ENCODE measurements at regions not wholly inside any gene's neighbourhood (a gene's known extent, or its start where the extent isn't known, plus 50 kb on each side); places are given as distances from the start of the nearest gene placed in this dataset.

DNA sequence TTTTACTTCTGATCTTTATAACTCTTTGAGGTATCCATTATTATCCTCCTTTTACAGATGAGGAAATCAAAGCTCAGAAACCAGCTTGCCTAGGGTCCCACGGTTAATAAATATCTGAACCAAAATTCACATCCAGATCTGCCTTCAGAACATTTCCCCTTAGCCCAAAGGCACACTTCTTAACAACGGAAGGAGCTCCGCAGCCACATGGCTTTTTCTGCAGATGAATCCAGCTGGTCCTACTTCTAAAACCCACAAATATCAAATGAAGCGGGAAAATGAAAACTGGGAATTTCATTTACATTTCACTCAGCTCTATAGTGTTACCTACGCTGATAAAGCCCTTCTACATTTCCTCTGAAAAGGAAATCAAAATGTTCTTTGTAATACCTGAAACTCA, 357.0 kb upstream of the ID2 start:
- ChIA-PET POLR2A (no interaction called here), CTCF (interaction anchor here (1.6 to 3.0 kb wide), 3 partner anchors 10 to 13 kb away, joined by 4 to 10 read pairs (median 6); no protein-coding TSS in a partner anchor)
- TF ChIP-seq, protein P1, sequence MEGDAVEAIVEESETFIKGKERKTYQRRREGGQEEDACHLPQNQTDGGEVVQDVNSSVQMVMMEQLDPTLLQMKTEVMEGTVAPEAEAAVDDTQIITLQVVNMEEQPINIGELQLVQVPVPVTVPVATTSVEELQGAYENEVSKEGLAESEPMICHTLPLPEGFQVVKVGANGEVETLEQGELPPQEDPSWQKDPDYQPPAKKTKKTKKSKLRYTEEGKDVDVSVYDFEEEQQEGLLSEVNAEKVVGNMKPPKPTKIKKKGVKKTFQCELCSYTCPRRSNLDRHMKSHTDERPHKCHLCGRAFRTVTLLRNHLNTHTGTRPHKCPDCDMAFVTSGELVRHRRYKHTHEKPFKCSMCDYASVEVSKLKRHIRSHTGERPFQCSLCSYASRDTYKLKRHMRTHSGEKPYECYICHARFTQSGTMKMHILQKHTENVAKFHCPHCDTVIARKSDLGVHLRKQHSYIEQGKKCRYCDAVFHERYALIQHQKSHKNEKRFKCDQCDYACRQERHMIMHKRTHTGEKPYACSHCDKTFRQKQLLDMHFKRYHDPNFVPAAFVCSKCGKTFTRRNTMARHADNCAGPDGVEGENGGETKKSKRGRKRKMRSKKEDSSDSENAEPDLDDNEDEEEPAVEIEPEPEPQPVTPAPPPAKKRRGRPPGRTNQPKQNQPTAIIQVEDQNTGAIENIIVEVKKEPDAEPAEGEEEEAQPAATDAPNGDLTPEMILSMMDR (IDR thresholded peaks at IDR 0.05; ENCODE audit: control extremely low read depth, extremely low read depth, low read depth, missing control alignments), result no peak
- DNase-seq (ENCODE audit: extremely low spot score), result no peak

DNA sequence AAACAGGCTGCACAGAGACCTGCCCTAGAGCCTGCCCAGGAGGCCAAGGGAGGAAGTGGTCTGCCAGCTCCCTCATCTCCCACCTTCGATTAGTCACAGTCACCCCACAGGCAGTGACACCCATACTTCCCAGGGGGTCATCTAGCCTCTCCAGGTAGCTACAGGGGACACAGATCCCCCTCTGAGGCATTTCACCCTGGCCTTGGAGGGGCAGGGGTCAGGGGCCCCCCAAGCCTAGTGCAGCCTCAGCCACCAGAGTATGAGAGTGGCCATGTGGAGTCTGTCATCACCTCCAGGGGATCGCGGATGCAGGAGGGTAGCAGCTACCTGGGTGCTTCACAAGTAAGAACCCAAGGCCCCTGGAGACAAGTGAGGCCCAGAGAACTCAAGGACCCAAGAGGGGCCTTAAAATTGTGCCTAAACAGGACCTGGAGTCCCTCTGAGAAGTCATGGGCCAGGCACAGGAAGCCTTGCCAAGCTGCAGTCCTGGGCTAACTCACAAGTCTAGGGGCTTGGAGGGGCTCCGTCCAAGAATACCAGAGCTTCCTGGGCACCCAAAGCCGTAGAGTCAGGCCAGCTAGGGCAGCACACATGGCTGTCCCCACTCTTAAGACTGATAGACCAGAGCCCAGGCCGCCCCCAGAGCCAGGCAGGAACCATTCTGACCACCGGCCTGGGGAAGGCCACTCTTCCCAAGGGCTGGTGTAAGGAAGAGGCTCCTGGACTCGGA, 354.3 kb upstream of the ID2 start:
- TF ChIP-seq, protein P1 (IDR thresholded peaks at IDR 0.05; ENCODE audit: control extremely low read depth, extremely low read depth, low read depth, missing control alignments), result no peak
- CTCF ChIA-PET, result interaction anchor here (1.1 to 1.8 kb wide), 2 partner anchors 11 to 12 kb away, joined by 4 read pairs; no protein-coding TSS in a partner anchor
- DNase-seq (ENCODE audit: extremely low spot score), result no peak
- POLR2A ChIA-PET, result no interaction called here

DNA sequence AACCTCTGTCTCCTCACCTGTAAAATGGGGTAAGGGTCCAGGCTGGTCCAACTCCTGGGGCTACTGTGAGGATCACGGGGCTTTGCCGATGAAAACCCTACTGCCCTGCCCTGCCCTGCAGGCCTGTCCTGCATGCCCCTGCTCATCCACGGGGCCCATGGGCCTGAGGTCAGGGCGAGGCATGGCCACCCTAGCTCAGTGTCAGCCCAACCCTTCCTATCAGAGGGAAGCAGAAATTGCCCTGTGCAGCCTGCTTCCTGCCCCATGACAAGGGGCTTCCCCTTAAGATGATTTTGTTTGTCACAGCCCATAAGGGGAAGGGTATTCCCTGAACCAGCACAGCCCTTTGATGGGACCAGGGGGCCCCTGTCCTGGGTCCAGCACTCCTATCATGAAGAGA, 353.6 kb upstream of the ID2 start:
- ChIA-PET POLR2A (no interaction called here), CTCF (interaction anchor here (1.1 kb wide), 1 partner anchor 10 kb away, joined by 4 read pairs; no protein-coding TSS in a partner anchor)
- TF ChIP-seq, protein P1 (IDR thresholded peaks at IDR 0.05; ENCODE audit: control extremely low read depth, extremely low read depth, low read depth, missing control alignments), result no peak
- no peak for DNase-seq (ENCODE audit: extremely low spot score)

DNA sequence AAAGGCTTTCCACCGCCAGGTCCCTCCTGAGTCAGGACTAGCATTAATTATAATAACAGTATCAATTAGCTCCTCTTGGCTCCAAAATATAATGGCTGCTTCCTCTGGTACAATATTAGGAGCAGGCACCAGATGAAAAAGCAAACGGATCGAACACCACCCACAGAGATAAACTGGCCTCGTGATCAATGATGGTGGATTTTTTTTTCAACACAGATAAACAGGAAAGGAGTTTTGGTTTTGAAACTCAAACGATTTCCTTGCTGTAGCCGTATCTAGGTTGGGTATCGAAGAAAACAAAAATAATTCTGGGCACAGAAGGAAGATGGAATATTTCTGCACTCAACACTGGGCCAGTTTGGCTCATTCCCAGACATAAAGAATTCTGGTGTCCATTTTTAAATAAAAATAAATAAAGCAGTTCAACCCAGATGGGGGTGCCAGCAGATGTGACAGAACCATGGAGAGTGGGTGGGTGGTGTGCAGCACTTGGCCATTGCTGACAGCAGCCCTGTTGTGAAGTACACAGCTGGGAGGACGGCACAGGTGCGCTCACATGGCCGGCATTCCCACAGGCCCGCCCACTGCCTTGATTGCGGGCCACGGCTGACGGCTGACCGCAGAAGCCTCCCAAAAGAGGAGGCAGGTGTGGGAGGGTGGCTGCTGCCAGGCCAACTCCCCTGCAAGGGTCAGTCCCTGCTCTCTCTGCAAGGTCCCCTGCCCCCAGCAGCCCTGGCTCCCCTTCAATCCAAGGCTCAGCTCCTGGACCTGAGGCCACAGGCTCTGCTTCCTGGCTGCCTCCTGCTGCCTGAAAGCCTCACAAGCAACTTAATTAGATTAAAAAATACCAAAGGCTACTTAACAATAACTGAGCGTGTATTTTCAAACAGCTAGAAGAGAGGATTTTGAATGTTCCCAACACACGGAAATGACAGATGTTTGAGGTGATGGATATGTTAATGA, 351.9 kb upstream of the ID2 start:
- ChIA-PET CTCF (interaction anchor here (0.9 to 1.8 kb wide), 3 partner anchors 8 to 14 kb away, joined by 3 to 5 read pairs (median 4); no protein-coding TSS in a partner anchor), POLR2A (no interaction called here)
- TF ChIP-seq, protein P1 (IDR thresholded peaks at IDR 0.05; ENCODE audit: control extremely low read depth, extremely low read depth, low read depth, missing control alignments), result no peak
- no peak for DNase-seq (ENCODE audit: extremely low spot score)

DNA sequence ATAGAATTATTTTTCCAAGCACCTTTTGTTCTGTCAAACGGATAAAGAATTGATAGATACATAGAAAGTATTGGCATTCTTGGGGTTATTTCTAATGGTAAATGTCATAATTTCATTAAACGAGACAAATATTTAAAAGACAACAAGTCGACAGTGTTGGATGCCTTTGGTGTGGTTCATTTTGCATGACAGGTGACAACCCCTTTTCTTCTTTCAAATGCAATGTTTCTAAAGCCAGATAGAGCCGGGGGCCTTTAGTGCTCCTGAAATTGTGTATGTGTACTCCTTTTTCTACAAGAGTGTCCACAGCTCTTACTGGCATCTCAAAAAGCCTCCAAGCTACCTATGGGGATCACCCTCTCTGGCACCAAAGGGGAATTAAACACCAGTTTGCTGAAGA, 350.8 kb upstream of the ID2 start:
- TF ChIP-seq, protein P1 (IDR thresholded peaks at IDR 0.05; ENCODE audit: control extremely low read depth, extremely low read depth, low read depth, missing control alignments), result no peak
- no peak for DNase-seq (ENCODE audit: extremely low spot score)
- CTCF ChIA-PET, result no interaction called here
- POLR2A ChIA-PET, result no interaction called here

DNA sequence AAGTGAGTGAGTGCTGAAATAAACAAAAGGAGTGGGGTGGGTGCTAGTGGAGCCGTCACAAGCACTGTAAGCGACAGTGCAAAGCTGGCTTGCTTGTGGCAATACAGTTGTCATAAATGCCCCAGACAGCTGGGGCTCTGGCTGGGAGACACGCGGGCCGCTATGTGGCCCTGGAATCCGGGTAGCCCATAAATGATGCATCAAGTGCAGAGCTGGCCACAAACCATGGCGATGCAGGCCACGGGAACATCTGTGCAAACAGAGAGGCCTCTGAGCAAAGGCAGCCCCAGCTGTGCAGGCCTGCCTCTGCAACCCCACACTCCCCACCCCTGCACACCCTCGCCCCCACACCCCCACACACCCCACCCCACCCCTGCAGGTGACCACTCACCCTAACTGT, 349.2 kb upstream of the ID2 start:
- ChIA-PET POLR2A (no interaction called here), CTCF (no interaction called here)
- TF ChIP-seq, protein P1 (IDR thresholded peaks at IDR 0.05; ENCODE audit: control extremely low read depth, extremely low read depth, low read depth, missing control alignments), result no peak
- no peak for DNase-seq (ENCODE audit: extremely low spot score)
